ENCODE measurements at regions not wholly inside any gene's neighbourhood (a gene's known extent, or its start where the extent isn't known, plus 50 kb on each side); places are given as distances from the start of the nearest gene placed in this dataset.

DNA sequence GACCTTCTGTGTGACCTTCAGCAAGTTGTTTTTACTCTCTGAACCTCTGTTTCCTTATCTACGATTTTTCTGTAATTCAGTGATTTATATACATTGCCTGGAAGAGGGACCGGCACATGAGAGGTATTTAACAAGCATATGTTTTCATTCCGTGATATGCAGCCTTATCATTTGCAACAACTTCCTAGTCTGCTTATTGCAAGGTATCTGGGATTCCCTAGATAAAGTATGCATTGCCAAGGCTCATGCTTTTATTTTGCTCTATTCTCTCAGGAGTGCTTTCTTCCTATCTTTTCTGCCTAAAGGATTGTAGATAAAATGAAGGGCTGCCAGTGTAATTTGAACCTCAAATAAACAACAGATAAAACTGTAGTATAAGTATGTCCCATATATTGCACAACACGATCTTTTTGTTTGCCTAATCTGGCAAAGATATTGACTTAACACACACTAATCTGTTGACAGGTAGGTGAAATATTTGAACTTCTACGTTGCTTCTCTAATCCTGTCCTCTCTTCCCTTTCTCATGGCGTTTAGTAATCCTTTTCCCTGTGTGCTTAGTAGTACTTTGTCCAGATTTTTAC lies 377.2 kb upstream of the TNC start (continued):
- TF ChIP-seq ZNF292 (CRISPR knock-in tag; IDR thresholded peaks at IDR 0.05; ENCODE audit: borderline replicate concordance, low read depth) (peak; percentile 71; the same call in 1 of the 2 replicates), ELF3 (CRISPR knock-in tag; IDR thresholded peaks at IDR 0.05) (peak; percentile 91), ZNF841 (CRISPR knock-in tag; IDR thresholded peaks at IDR 0.05; ENCODE audit: borderline replicate concordance) (no peak), SCMH1 (CRISPR knock-in tag; IDR thresholded peaks at IDR 0.05; ENCODE audit: borderline replicate concordance) (no peak), ATF4 (CRISPR knock-in tag; IDR thresholded peaks at IDR 0.05) (peak in 1 of 2 experiments; percentile 73; a peak in 2 of 4 replicates), ADNP (CRISPR knock-in tag; IDR thresholded peaks at IDR 0.05) (no peak), PLRG1 (conservative IDR thresholded peaks at IDR 0.05) (no peak), MYNN (CRISPR knock-in tag; IDR thresholded peaks at IDR 0.05; ENCODE audit: low read depth) (no peak), KLF16 (CRISPR knock-in tag; IDR thresholded peaks at IDR 0.05) (peak in 1 of 2 experiments; percentile 74; a peak in 1 of 4 replicates), ASH2L (IDR thresholded peaks at IDR 0.05; ENCODE audit: insufficient read length, low read depth, low read length) (no peak), POGZ (CRISPR knock-in tag; IDR thresholded peaks at IDR 0.05) (peak; percentile 38; the same call in 1 of the 2 replicates), ZNF777 (CRISPR knock-in tag; IDR thresholded peaks at IDR 0.05) (no peak), ZBTB49 (CRISPR knock-in tag; IDR thresholded peaks at IDR 0.05; ENCODE audit: borderline replicate concordance) (no peak), MTF2 (CRISPR knock-in tag; IDR thresholded peaks at IDR 0.05; ENCODE audit: borderline replicate concordance) (no peak), MTA1 (CRISPR knock-in tag; IDR thresholded peaks at IDR 0.05; ENCODE audit: borderline replicate concordance) (no peak)
- TF ChIP-seq, protein P1, sequence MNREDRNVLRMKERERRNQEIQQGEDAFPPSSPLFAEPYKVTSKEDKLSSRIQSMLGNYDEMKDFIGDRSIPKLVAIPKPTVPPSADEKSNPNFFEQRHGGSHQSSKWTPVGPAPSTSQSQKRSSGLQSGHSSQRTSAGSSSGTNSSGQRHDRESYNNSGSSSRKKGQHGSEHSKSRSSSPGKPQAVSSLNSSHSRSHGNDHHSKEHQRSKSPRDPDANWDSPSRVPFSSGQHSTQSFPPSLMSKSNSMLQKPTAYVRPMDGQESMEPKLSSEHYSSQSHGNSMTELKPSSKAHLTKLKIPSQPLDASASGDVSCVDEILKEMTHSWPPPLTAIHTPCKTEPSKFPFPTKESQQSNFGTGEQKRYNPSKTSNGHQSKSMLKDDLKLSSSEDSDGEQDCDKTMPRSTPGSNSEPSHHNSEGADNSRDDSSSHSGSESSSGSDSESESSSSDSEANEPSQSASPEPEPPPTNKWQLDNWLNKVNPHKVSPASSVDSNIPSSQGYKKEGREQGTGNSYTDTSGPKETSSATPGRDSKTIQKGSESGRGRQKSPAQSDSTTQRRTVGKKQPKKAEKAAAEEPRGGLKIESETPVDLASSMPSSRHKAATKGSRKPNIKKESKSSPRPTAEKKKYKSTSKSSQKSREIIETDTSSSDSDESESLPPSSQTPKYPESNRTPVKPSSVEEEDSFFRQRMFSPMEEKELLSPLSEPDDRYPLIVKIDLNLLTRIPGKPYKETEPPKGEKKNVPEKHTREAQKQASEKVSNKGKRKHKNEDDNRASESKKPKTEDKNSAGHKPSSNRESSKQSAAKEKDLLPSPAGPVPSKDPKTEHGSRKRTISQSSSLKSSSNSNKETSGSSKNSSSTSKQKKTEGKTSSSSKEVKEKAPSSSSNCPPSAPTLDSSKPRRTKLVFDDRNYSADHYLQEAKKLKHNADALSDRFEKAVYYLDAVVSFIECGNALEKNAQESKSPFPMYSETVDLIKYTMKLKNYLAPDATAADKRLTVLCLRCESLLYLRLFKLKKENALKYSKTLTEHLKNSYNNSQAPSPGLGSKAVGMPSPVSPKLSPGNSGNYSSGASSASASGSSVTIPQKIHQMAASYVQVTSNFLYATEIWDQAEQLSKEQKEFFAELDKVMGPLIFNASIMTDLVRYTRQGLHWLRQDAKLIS (CRISPR knock-in tag; IDR thresholded peaks at IDR 0.05), result no peak
- TF ChIP-seq, protein P2, sequence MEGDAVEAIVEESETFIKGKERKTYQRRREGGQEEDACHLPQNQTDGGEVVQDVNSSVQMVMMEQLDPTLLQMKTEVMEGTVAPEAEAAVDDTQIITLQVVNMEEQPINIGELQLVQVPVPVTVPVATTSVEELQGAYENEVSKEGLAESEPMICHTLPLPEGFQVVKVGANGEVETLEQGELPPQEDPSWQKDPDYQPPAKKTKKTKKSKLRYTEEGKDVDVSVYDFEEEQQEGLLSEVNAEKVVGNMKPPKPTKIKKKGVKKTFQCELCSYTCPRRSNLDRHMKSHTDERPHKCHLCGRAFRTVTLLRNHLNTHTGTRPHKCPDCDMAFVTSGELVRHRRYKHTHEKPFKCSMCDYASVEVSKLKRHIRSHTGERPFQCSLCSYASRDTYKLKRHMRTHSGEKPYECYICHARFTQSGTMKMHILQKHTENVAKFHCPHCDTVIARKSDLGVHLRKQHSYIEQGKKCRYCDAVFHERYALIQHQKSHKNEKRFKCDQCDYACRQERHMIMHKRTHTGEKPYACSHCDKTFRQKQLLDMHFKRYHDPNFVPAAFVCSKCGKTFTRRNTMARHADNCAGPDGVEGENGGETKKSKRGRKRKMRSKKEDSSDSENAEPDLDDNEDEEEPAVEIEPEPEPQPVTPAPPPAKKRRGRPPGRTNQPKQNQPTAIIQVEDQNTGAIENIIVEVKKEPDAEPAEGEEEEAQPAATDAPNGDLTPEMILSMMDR (CRISPR knock-in tag; IDR thresholded peaks at IDR 0.05), result no peak
- TF ChIP-seq, protein P3, sequence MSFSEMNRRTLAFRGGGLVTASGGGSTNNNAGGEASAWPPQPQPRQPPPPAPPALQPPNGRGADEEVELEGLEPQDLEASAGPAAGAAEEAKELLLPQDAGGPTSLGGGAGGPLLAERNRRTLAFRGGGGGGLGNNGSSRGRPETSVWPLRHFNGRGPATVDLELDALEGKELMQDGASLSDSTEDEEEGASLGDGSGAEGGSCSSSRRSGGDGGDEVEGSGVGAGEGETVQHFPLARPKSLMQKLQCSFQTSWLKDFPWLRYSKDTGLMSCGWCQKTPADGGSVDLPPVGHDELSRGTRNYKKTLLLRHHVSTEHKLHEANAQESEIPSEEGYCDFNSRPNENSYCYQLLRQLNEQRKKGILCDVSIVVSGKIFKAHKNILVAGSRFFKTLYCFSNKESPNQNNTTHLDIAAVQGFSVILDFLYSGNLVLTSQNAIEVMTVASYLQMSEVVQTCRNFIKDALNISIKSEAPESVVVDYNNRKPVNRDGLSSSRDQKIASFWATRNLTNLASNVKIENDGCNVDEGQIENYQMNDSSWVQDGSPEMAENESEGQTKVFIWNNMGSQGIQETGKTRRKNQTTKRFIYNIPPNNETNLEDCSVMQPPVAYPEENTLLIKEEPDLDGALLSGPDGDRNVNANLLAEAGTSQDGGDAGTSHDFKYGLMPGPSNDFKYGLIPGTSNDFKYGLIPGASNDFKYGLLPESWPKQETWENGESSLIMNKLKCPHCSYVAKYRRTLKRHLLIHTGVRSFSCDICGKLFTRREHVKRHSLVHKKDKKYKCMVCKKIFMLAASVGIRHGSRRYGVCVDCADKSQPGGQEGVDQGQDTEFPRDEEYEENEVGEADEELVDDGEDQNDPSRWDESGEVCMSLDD (CRISPR knock-in tag; IDR thresholded peaks at IDR 0.05; ENCODE audit: borderline replicate concordance), result no peak
